BE2C (cell line): ENCODE measurements at regions not wholly inside any gene's neighbourhood (a gene's known extent, or its start where the extent isn't known, plus 50 kb on each side); places are given as distances from the start of the nearest gene placed in this dataset.
"Not testable (repeated sequence)": the region's sequence is repeated elsewhere in the genome, so short reads cannot be mapped to it uniquely, and the experiment has no call there.

Experiments
- DNase-seq: peaks from one replicate; pipeline ENCODE4 v3.0.0-alpha.2; 2020
- H3K27me3 ChIP-seq: fragments of 250-450 bp; sonication (Bioruptor Pico); 2 replicates; pipeline ENCODE4 v1.5.1; 2020; ENCODE audit warnings: mild to moderate bottlenecking
- H3K36me3 ChIP-seq: fragments of 250-450 bp; sonication (Bioruptor Pico); 2 replicates; pipeline ENCODE4 v1.5.1; 2020; ENCODE audit warnings: mild to moderate bottlenecking
- H3K4me1 ChIP-seq: fragments of 250-450 bp; sonication (Bioruptor Pico); 2 replicates; pipeline ENCODE4 v1.5.1; 2020
- H3K4me3 ChIP-seq: 2 replicates; pipeline ENCODE4 v1.5.1; 2011; ENCODE audit warnings: low read depth, low read length
- H3K9me3 ChIP-seq: fragments of 250-450 bp; sonication (Bioruptor Pico); 2 replicates; pipeline ENCODE4 v1.5.1; 2020
- CTCF ChIP-seq: IDR thresholded peaks from 2 replicates; pipeline ENCODE4 v1.5.1; 2012; ENCODE audit warnings: mild to moderate bottlenecking, low read depth, low read length

- no peak for TF ChIP-seq CTCF
- no peaks in the 10 kb centered on the region for H3K4me1 ChIP-seq
- no peaks in the 10 kb centered on the region for H3K9me3 ChIP-seq
- no peaks in the 10 kb centered on the region for H3K36me3 ChIP-seq
- no peaks in the 10 kb centered on the region for H3K27me3 ChIP-seq
- no peak for DNase-seq
- no peak overlapping the region for H3K4me3 ChIP-seq
These were observed 648.4 kb downstream of the ETS1 start for GRCh38 chr11:127939000-127939399.

GRCh38 chr11:127935081-127935480 lies 652.3 kb downstream of the ETS1 start:
- no peak for TF ChIP-seq CTCF
- H3K4me3 ChIP-seq: no peak overlapping the region
- H3K27me3 ChIP-seq: no peaks in the 10 kb centered on the region
- no peak for DNase-seq
- no peaks in the 10 kb centered on the region for H3K9me3 ChIP-seq
- no peaks in the 10 kb centered on the region for H3K4me1 ChIP-seq
- no peaks in the 10 kb centered on the region for H3K36me3 ChIP-seq

- H3K4me3 ChIP-seq, H3K36me3 ChIP-seq, H3K4me1 ChIP-seq, H3K27me3 ChIP-seq, H3K9me3 ChIP-seq, DNase-seq: not testable (repeated sequence)
These were observed 653.4 kb downstream of the ETS1 start for GRCh38 chr11:127933961-127934360.

- Histone ChIP-seq H3K27me3 (no peaks in the 10 kb centered on the region), H3K4me3 (no peak overlapping the region), H3K4me1 (no peaks in the 10 kb centered on the region), H3K9me3 (no peaks in the 10 kb centered on the region), H3K36me3 (no peaks in the 10 kb centered on the region)
- DNase-seq: no peak
- no peak for TF ChIP-seq CTCF
These were observed 655.6 kb downstream of the ETS1 start for GRCh38 chr11:127931803-127932202.

- no peak for TF ChIP-seq CTCF
- DNase-seq: no peak
- Histone ChIP-seq H3K36me3 (no peaks in the 10 kb centered on the region), H3K9me3 (no peaks in the 10 kb centered on the region), H3K4me3 (no peak overlapping the region), H3K27me3 (no peaks in the 10 kb centered on the region), H3K4me1 (no peaks in the 10 kb centered on the region)
These were observed 660.6 kb downstream of the ETS1 start for GRCh38 chr11:127926721-127927120.

GRCh38 chr11:127925475-127925874 lies 661.9 kb downstream of the ETS1 start:
- Histone ChIP-seq H3K36me3 (no peaks in the 10 kb centered on the region), H3K4me1 (no peaks in the 10 kb centered on the region), H3K4me3 (no peak overlapping the region), H3K9me3 (no peaks in the 10 kb centered on the region), H3K27me3 (no peaks in the 10 kb centered on the region)
- TF ChIP-seq CTCF: no peak
- no peak for DNase-seq

GRCh38 chr11:127919206-127920000 lies 668.0 kb downstream of the ETS1 start:
- no peaks in the 10 kb centered on the region for H3K36me3 ChIP-seq
- no peak overlapping the region for H3K4me3 ChIP-seq
- H3K27me3 ChIP-seq: no peaks in the 10 kb centered on the region
- no peaks in the 10 kb centered on the region for H3K4me1 ChIP-seq
- no peak for TF ChIP-seq CTCF
- no peaks in the 10 kb centered on the region for H3K9me3 ChIP-seq
- DNase-seq: no peak
